GM21447 (cell line): ENCODE measurements at regions not wholly inside any gene's neighbourhood (a gene's known extent, or its start where the extent isn't known, plus 50 kb on each side); places are given as distances from the start of the nearest gene placed in this dataset.

ENCODE experiments used
- ATAC-seq: cut with Tn5 transposase; IDR thresholded peaks from one replicate; pipeline ENCODE4 v1.9.1; 2021; ENCODE audit not compliant: unreplicated experiment

DNA sequence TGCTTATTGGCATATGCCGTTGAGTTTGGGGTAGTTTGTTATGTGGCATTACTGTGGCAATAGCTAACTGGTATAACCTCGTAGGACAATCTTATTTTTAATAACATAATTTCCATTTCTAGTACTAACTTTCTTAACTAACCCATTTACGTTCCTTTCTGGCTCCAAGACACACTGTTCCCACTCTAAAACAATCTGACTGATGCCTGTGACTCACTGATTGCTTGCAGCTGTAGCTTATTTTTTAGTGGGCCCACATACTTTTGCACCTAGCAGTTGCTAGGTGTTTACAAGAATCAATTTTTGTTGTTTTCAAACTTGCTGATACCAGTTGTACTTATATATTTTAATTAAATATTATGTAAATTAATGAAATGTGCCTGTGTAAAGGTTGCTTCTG is 52.2 kb downstream of the FAT3 start:
- no peak for ATAC-seq

DNA sequence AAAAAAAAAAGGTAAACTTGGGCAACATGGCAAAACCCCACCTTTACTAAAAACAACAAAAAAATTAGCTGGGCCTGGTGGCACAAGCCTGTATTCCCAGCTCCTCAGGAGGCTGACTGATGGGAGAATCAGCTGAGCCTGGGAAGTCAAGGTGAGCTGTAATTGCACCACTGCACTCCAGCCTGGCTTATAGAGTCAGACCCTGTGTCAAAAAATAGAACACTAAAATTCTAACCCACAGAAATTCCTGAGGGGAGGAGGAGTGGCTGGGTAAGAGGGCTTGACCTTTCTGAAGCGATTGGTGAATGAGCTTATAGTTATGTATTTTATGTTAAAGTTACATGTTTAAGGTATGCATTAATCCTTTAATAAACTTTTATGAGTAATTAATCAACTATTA is 53.3 kb downstream of the FAT3 start:
- ATAC-seq: no peak

- ATAC-seq: no peak
Measured at GRCh38 chr11:92278791-92279433, 54.3 kb downstream of the FAT3 start.

DNA sequence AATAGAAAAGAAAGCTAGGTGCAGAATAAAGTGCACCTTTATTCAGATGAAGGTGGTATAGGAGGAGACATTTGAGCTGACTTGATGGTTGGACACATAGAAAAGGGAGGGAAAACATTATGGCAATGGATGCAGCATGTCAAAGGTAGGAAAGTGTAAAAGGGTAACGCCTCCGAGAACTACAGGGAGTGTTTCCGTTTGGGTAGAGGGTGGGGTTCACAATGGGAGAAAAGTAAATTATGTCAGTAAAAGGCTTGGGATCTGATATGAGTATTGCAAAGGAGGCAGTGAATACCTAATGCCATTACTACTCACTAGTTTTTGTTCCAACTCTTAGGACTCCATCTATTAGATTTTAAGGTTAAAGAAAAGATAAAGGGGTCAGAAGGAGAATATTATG is 59.5 kb downstream of the FAT3 start:
- ATAC-seq: no peak

DNA sequence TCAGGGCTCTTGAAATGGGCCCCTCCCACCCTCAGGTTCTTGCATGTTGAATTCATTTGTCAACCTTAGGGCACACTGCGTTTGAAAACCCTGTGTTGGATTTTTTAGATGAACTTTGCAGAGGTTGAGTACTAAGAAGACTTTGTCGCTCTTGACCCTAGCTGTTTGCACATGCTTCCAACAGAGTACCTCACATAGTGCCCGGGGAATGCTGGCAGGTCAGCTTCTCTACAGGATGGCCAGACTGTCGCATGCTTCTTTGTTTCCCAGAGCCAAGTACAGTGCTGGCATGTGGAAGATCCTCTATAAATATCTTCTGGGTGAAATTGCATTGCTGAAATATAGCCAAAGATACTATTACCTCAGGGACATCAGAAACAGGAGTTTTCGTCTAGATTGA is 59.9 kb downstream of the FAT3 start:
- no peak for ATAC-seq

DNA sequence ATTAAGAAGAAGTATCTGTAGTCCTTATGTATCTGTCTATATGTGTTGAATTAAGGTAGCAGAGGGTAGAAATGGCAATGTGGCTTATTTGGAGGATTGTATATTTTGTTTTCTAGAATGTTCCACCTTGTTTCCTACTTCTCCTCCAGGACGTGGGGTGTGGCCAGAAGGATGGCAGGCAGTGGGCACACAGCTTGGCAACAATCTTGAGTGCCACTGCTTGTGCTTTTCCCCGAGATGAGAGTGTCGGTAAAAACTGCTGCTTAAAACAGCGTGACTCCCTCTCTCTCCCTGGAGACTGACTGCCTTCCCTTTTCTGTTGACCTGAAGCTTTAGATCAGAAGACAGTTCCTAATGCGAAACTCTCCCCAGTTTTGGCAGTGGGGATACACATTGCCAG is 61.2 kb downstream of the FAT3 start:
- ATAC-seq: no peak

- no peak for ATAC-seq
Measured at GRCh38 chr11:92286709-92287108, 62.1 kb downstream of the FAT3 start.

GRCh38 chr11:92295175-92296137 is 70.8 kb downstream of the FAT3 start:
- ATAC-seq: no peak

DNA sequence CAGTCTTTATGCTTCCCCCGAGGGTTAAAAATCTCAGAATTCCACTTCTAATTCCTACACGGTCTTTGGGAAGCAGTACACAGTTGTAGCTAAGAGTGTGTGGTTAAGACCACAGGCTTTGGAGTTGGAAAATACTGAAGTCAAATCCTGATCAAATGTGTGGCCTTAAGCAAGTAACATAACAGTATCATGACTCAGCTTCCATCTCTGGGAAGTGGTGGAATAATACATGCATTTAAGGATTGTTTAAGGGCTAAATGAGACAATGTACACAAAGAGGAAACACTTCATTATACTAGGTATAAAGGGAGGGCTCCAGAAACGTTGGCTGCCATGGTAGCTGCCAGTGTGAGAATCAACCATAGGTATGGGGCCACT is 71.5 kb downstream of the FAT3 start:
- ATAC-seq: no peak

- ATAC-seq: no peak
Measured at GRCh38 chr11:92297567-92298553, 73.2 kb downstream of the FAT3 start.

DNA sequence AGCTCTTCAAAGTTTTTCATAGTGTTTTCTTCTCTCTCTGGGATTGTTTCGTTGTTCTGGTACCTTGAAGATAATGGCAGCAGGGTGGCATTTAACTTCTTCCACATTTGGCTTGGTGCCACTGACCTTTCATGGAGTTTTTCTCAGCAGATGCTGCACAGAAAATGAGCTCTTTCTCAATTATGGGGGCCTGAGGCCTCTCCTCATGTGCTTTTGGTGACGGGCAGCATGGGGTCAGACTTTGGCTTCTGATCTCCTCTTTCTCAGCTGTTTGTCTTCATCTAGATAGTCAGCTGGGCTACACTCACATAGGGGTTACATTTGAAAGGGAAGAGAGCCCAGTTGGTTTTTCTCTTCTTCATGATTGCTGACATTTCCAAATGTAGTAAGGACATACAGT is 76.3 kb downstream of the FAT3 start:
- ATAC-seq: no peak

- no peak for ATAC-seq
Measured at GRCh38 chr11:92302770-92303169, 78.2 kb downstream of the FAT3 start.

GRCh38 chr11:92304271-92304670 is 79.7 kb downstream of the FAT3 start:
- ATAC-seq: no peak

DNA sequence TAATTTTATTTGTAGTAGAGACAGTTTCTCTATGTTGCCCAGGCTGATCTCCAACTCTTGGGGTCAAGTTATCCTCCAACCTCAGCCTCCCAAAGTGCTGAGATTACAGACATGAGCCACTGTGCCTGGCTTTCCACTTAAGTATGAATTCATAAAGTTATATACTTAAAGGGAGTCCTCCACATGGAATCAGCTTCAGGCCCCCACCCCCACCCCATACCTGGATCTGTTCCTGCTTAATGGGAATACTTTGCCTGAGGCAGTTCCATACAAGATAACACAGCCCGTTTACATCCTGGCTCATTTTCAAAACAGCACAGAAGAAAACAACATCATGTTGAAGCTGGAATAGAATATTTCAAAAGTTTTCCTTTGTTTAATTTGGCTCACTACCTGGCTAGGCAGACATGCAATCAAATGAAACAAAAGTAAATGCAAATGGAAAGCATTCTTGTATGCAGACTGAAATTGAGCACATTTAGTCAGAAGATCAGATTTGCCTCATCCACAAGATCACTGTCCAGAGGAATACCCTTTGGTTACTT is 82.4 kb downstream of the FAT3 start:
- ATAC-seq: no peak

- no peak for ATAC-seq
Measured at GRCh38 chr11:92308366-92308765, 83.7 kb downstream of the FAT3 start.

GRCh38 chr11:92311616-92312449 is 87.2 kb downstream of the FAT3 start:
- no peak for ATAC-seq

DNA sequence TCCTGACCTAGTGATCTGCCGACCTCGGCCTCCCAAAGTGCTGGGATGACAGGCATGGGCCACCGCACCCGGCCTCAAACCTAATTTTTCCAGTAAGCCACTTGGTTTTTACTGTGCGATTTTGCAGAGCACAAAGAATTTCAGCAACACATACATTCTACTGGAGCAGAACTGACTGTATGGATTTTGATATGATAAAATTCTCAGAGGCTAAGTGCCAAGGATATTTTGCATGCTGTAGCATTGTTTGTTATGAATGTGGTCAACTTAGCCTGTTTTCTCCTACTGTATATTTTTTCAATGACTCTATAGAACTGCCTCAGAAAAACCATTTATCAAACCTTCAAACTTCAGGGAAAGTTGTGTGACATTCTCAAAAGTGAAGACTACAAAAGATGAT is 89.2 kb downstream of the FAT3 start:
- ATAC-seq: no peak

DNA sequence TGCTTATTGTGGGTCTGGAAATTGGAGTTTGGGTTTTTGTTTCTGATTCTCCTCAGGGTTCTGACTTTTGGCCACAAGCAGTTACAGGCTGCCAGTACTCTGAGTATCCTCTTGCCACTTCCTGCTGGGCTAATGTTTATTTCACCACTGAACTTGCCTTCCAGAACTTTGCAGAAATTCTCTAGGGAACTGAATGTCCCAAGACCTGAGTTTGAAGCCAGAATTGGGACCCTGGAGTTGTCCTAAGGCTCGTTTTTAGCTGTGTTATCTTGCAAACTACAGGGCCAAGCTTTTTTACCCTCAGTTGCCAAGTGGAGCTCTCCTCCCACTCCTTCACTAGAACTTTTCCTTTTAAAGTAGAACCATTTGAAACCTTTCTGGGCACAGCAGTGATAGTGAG is 89.9 kb downstream of the FAT3 start:
- no peak for ATAC-seq

DNA sequence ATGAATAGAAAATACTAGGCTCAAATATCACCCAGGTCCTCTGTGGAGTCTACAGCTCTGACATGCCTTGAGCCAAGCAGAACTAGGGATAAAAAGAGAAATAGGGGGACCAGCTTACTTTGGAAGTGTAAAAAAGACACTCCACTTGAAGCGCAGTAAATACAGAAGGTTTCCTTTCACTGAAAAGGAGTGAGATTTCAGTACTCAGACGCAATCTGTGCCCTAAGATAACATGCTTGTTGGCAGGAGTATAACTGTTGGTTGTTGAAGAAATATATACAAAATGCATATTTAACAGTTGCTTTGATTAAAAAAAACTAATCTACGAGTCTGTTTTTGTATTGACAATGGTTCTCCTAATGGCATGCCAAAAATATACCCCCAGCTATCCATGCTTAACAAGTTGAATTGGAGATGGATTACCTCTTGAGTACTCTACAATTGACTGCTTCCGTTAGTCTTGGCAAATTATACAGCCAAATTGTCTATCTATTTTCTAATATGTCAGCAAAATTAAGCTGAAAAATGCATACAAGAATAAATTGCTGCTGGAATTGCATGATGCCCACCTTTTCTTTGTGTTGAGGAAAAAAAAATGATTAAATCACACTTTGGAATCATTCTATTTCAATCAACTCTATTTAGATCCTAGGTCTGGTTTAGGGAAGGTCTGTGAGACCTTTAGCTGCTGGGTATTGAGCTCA is 91.6 kb downstream of the FAT3 start:
- no peak for ATAC-seq

DNA sequence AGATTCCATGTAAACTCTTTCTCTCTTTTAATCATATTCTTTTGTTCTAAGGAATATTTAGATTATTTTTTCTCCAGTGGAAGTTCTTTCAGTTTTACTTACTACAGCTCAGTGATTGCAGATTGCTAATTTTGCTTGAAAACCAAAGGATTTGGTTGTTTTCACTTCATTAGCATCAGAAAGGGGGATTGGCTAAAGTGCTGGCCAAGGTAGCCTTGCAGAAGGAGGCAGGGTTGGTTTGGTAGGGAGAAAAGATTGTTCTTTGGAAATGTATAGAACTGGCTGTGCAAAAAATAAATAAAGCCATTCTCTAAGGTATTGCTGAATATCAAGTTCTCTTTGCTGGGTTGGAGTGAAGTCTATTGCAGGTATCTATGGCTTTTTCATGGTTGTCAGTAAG is 92.6 kb downstream of the FAT3 start:
- ATAC-seq: no peak
